SK-N-SH (cell line): ENCODE measurements at regions not wholly inside any gene's neighbourhood (a gene's known extent, or its start where the extent isn't known, plus 50 kb on each side); places are given as distances from the start of the nearest gene placed in this dataset.

Experiments
- CTCF ChIA-PET: fragments of 300-600, 350-600 bp; formaldehyde crosslinking; extraction: SDS; loops from one replicate; lab custom pipeline; 2021; lab: Yijun Ruan, JAX
- POLR2A ChIA-PET: fragments of 350-600 bp; sonication (Branson Sonifier 250); formaldehyde crosslinking; extraction: SDS; loops from one replicate; lab custom pipeline; 2020; ENCODE audit warnings: antibody characterized with exemption, inconsistent platforms; lab: Yijun Ruan, JAX
- DNase-seq: peaks from one replicate; pipeline ENCODE4 v3.0.0; 2012
- H2AFZ ChIP-seq: fragments of 200-600 bp; sonication (generic); 2 replicates; pipeline ENCODE4 v1.8.1; 2016; ENCODE audit warnings: antibody characterized with exemption, mild to moderate bottlenecking, low read depth
- H3F3A ChIP-seq: fragments of 200-600 bp; sonication (generic); replicated peaks from 2 replicates; pipeline ENCODE3; 2016; ENCODE audit warnings: antibody characterized with exemption, mild to moderate bottlenecking; ENCODE audit not compliant: insufficient read depth
- H3K27ac ChIP-seq, 2 experiments: fragments of 200-500 bp in 1 of 2; fragments of 200-600 bp in 1 of 2; sonication (Bioruptor generic) in 1 of 2; sonication (generic), shearing (Covaris generic) in 1 of 2; 2 replicates each; pipeline versions ENCODE4 v1.5.1 to v1.6.1; 2014 to 2016; ENCODE audit warnings: low read depth in 2 of 2, inconsistent platforms in 1 of 2, low read length in 1 of 2, mild to moderate bottlenecking in 1 of 2, mixed read lengths in 1 of 2
- H3K27me3 ChIP-seq: fragments of 200-600 bp; sonication (generic), shearing (Covaris generic); 2 replicates; pipeline ENCODE4 v1.6.1; 2016; ENCODE audit warnings: mixed run types; ENCODE audit not compliant: insufficient read depth
- H3K36me3 ChIP-seq, 2 experiments: fragments of 200-500 bp in 1 of 2; fragments of 200-600 bp in 1 of 2; sonication (Bioruptor generic) in 1 of 2; sonication (generic) in 1 of 2; replicated peaks in 1 of 2; 2 replicates each; pipeline versions ENCODE3 to v1.5.1; 2014 to 2016; ENCODE audit warnings: low read length in 1 of 2, mild to moderate bottlenecking in 1 of 2; ENCODE audit not compliant: insufficient read depth in 2 of 2, control insufficient read depth in 1 of 2
- H3K4me1 ChIP-seq, 2 experiments: fragments of 200-500 bp in 1 of 2; fragments of 200-600 bp in 1 of 2; sonication (Bioruptor generic) in 1 of 2; sonication (generic), shearing (Covaris generic) in 1 of 2; 2 replicates each; pipeline versions ENCODE4 v1.5.1 to v1.6.1; 2014 to 2016; ENCODE audit warnings: low read depth in 1 of 2, low read length in 1 of 2, mixed run types in 1 of 2; ENCODE audit not compliant: insufficient read depth in 2 of 2, control insufficient read depth in 1 of 2
- H3K4me2 ChIP-seq: fragments of 200-600 bp; sonication (generic), shearing (Covaris generic); 2 replicates; pipeline ENCODE4 v1.6.1; 2017; ENCODE audit warnings: mixed run types
- H3K4me3 ChIP-seq, 2 experiments: fragments of 200-500 bp in 1 of 2; fragments of 200-600 bp in 1 of 2; sonication (Bioruptor generic) in 1 of 2; sonication (generic), shearing (Covaris generic) in 1 of 2; 2 replicates each; pipeline versions ENCODE4 v1.5.1 to v1.8.1; 2014 to 2016; ENCODE audit warnings: low read depth in 2 of 2, inconsistent platforms in 1 of 2, low read length in 1 of 2, mild to moderate bottlenecking in 1 of 2, mixed read lengths in 1 of 2, moderate library complexity in 1 of 2
- H3K79me2 ChIP-seq: fragments of 200-600 bp; sonication (generic); 2 replicates; pipeline ENCODE4 v1.8.1; 2017; ENCODE audit warnings: mild to moderate bottlenecking; ENCODE audit not compliant: insufficient read depth
- H3K9ac ChIP-seq: fragments of 200-600 bp; sonication (generic); 2 replicates; pipeline ENCODE4 v1.6.1; 2017; ENCODE audit warnings: mixed run types
- H3K9me2 ChIP-seq: fragments of 200-600 bp; sonication (generic); 2 replicates; pipeline ENCODE4 v1.6.1; 2017; ENCODE audit warnings: mixed run types
- H3K9me3 ChIP-seq: fragments of 200-600 bp; sonication (generic); 2 replicates; pipeline ENCODE4 v1.6.1; 2017; ENCODE audit warnings: mixed run types, mild to moderate bottlenecking, moderate library complexity
- H4K20me1 ChIP-seq: fragments of 200-600 bp; sonication (generic); 2 replicates; pipeline ENCODE4 v1.6.1; 2017; ENCODE audit warnings: mild to moderate bottlenecking, mixed run types; ENCODE audit not compliant: insufficient read depth
- FOXM1 ChIP-seq: IDR thresholded peaks from 2 replicates; pipeline ENCODE4 v1.4.0; 2012; ENCODE audit warnings: low read depth, mild to moderate bottlenecking
- GABPA ChIP-seq: IDR thresholded peaks from 2 replicates; pipeline ENCODE4 v1.4.0; 2012; ENCODE audit warnings: low read depth, mild to moderate bottlenecking
- MAX ChIP-seq: IDR thresholded peaks from 2 replicates; pipeline ENCODE4 v1.4.0; 2012; ENCODE audit warnings: low read depth
- MEF2A ChIP-seq: IDR thresholded peaks from 2 replicates; pipeline ENCODE4 v1.4.0; 2012; ENCODE audit warnings: low read depth, borderline replicate concordance
- MXI1 ChIP-seq: IDR thresholded peaks from 2 replicates; pipeline ENCODE4 v1.6.1; 2012; ENCODE audit warnings: mild to moderate bottlenecking, low read depth, low read length, improper control_type of control experiment
- NFIC ChIP-seq: IDR thresholded peaks from 2 replicates; pipeline ENCODE4 v1.4.0; 2012; ENCODE audit warnings: borderline replicate concordance
- POLR2AphosphoS5 ChIP-seq: IDR thresholded peaks from 2 replicates; pipeline ENCODE4 v1.6.1; 2012; ENCODE audit warnings: low read depth, low read length
- RFX5 ChIP-seq: IDR thresholded peaks from 2 replicates; pipeline ENCODE4 v1.6.1; 2012; ENCODE audit warnings: mild to moderate bottlenecking, improper control_type of control experiment, low read length
- RXRA ChIP-seq: IDR thresholded peaks from 2 replicates; pipeline ENCODE4 v1.4.0; 2012; ENCODE audit warnings: low read depth, mild to moderate bottlenecking, borderline replicate concordance
- TCF12 ChIP-seq: IDR thresholded peaks from 2 replicates; pipeline ENCODE4 v1.4.0; 2012
- TEAD4 ChIP-seq: IDR thresholded peaks from 2 replicates; pipeline ENCODE4 v1.4.0; 2012; ENCODE audit warnings: mild to moderate bottlenecking, borderline replicate concordance; ENCODE audit not compliant: insufficient read depth
- USF1 ChIP-seq: IDR thresholded peaks from 2 replicates; pipeline ENCODE4 v1.4.0; 2012; ENCODE audit warnings: low read depth, borderline replicate concordance
- YY1 ChIP-seq: IDR thresholded peaks from 2 replicates; pipeline ENCODE4 v1.4.0; 2012; ENCODE audit warnings: low read depth, mild to moderate bottlenecking
- ZBTB33 ChIP-seq: IDR thresholded peaks from 2 replicates; pipeline ENCODE4 v1.4.0; 2012; ENCODE audit warnings: low read depth, borderline replicate concordance
- WGBS: methylation state at CpG from one replicate; pipeline ENCODE4 v1.1.6; 2017; ENCODE audit warnings: low lambda C conversion rate; 5-methylcytosine and 5-hydroxymethylcytosine counted together
- TF ChIP-seq, protein P1 (sequence below): fragments of 200-600 bp; sonication (generic); IDR thresholded peaks from 2 replicates; pipeline ENCODE4 v1.6.1; 2017; ENCODE audit warnings: antibody characterized with exemption, mild to moderate bottlenecking, moderate library complexity

DNA sequence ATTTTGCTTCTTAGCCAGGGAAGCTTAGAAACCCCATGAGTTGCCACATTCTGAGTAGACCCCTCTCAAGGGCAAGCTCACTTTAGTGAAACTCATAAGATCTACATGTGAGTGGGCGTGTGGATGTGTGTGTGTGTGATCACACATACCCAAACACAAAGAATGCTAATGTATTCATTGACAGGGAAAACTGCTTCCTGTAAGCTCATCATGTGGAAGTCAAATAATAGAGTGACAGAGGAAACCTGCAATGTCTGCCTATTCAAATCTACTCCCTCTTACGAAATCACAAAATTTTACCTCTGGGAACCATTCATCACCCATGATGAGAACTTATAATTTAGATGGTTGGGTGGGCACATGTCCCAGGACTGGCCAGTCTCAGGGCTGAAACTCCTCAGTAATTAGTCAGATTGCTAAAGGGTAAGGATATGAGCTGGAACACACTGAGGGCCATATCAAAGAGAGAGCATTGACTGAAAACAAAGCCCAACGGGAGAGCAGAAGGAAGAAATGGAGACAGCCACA is 94.5 kb upstream of the CCDC150 start:
- CTCF ChIA-PET, result interaction anchor here (1.1 kb wide), 1 partner anchor 47 kb away, joined by 3 read pairs; no protein-coding TSS in a partner anchor
- Histone ChIP-seq H2AFZ (no peak overlapping the region), H3K79me2 (no peaks in the 10 kb centered on the region), H3F3A (no peaks in the 10 kb centered on the region), H3K4me3 (no peak overlapping the region), H4K20me1 (no peaks in the 10 kb centered on the region), H3K9me2 (no peaks in the 10 kb centered on the region), H3K27ac (no peak overlapping the region), H3K27me3 (no peaks in the 10 kb centered on the region), H3K4me2 (no peak overlapping the region), H3K9ac (no peak overlapping the region), H3K9me3 (no peaks in the 10 kb centered on the region), H3K4me1 (no peaks in the 10 kb centered on the region), H3K36me3 (no peaks in the 10 kb centered on the region)
- 92% methylated on average over 3 of the region's 3 CpGs for WGBS
- DNase-seq, result no peak
- no peak for TF ChIP-seq RFX5
- TF ChIP-seq RXRA, result no peak
- no peak for TF ChIP-seq GABPA
- TF ChIP-seq TEAD4, result no peak
- TF ChIP-seq MAX, result no peak
- TF ChIP-seq MXI1, result no peak
- POLR2A ChIA-PET, result no interaction called here

DNA sequence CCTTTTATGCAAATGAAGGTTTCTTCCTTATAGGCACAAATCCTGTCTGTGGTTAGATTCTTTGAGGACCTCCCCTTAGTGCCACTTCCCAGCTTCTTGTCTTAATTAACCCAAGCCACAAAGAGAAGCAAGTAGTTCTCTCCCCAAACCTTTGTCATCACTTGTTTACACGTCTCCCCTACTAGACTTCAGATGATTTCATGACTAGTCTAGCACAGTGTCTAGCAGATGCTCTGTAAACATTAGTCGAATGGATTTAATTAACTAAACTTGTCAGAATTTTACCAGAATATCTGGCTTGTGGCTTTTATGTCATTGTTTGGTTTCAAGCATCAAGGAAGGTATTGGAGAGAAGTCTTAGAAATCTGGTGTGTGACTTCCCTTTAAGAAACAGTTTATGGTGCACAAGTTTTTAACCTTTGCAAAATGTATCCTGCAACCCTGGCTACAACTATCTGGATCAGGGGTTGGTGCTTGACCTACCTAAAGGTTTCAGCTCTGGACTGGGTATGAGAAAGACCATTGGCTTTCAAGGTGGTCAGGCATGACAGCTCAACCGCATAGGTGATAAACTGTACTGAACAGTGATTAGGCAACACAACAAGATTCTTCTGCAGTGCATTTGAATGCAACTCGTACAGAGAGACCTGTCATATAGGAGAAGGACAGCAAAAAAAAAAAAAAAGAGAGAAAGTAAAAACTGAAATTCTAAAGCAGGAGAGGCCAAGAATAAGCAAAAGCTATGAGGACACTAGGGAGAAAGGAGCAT is 93.2 kb upstream of the CCDC150 start:
- H2AFZ ChIP-seq, result no peak overlapping the region
- no peak overlapping the region for H3K4me2 ChIP-seq
- TF ChIP-seq ZBTB33 (no peak), TCF12 (no peak), FOXM1 (no peak), POLR2AphosphoS5 (no peak), USF1 (no peak), NFIC (no peak), MEF2A (no peak), YY1 (no peak), MAX (no peak)
- TF ChIP-seq, protein P1, sequence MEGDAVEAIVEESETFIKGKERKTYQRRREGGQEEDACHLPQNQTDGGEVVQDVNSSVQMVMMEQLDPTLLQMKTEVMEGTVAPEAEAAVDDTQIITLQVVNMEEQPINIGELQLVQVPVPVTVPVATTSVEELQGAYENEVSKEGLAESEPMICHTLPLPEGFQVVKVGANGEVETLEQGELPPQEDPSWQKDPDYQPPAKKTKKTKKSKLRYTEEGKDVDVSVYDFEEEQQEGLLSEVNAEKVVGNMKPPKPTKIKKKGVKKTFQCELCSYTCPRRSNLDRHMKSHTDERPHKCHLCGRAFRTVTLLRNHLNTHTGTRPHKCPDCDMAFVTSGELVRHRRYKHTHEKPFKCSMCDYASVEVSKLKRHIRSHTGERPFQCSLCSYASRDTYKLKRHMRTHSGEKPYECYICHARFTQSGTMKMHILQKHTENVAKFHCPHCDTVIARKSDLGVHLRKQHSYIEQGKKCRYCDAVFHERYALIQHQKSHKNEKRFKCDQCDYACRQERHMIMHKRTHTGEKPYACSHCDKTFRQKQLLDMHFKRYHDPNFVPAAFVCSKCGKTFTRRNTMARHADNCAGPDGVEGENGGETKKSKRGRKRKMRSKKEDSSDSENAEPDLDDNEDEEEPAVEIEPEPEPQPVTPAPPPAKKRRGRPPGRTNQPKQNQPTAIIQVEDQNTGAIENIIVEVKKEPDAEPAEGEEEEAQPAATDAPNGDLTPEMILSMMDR, result no peak
- TF ChIP-seq, all 33 proteins: peak for 0
- Histone ChIP-seq H3F3A (no peaks in the 10 kb centered on the region), H3K9ac (no peak overlapping the region), H3K27me3 (no peaks in the 10 kb centered on the region), H3K4me3 (no peak overlapping the region), H3K27ac (no peak overlapping the region), H3K9me3 (no peaks in the 10 kb centered on the region), H4K20me1 (no peaks in the 10 kb centered on the region), H3K9me2 (no peaks in the 10 kb centered on the region), H3K79me2 (no peaks in the 10 kb centered on the region; the same call in 1 of the 2 replicates), H3K4me1 (no peaks in the 10 kb centered on the region), H3K36me3 (no peaks in the 10 kb centered on the region)
- POLR2A ChIA-PET, result no interaction called here
- DNase-seq, result no peak
- 87% methylated on average over 4 of the region's 4 CpGs for WGBS
- CTCF ChIA-PET, result no interaction called here
